GOT3 (cell line): ENCODE measurements at regions not wholly inside any gene's neighbourhood (a gene's known extent, or its start where the extent isn't known, plus 50 kb on each side); places are given as distances from the start of the nearest gene placed in this dataset.

Experiments used
- DNase-seq: peaks from one replicate; lab custom pipeline; 2025; ENCODE audit warnings: mixed read lengths; lab: John Stamatoyannopoulos, UW

DNA sequence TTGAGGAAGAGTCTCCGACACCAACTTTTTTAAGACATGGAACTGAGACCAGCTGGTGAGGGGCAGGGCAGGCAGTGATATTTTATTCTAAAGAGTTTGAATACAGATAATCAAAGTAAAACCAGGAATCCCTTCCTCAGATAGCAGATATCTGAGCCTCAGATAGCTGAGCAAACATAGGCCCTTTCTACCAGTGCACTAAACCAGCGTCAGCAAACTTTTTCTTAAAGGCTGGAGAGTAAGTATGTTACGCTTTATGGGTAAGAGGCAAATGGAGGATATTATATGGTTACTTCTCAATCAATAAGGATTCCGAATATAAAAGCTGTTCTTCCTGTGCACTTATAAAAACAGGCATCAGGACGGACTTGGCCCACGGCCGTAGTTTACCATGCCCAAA lies 73.9 kb downstream of the WNT5A start:
- DNase-seq = no peak

DNA sequence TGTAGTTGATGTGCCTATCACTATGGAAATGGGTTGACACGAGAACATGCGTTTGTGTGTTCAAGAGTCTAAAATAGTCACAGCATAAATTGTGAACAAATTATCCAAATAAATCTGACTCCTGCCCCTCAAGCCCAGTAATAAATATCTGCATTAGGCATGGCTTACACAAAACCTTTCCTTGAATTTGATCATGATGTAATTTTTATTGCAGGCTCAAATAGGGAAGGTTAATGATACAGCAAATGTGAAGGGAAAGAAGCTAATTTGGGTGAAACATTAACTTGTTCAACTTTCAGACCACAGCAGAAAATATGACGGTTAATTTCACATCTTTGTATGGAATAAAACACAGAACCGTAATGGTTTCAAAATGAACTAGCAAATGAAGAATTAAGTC lies 74.6 kb downstream of the WNT5A start:
- no peak for DNase-seq

DNA sequence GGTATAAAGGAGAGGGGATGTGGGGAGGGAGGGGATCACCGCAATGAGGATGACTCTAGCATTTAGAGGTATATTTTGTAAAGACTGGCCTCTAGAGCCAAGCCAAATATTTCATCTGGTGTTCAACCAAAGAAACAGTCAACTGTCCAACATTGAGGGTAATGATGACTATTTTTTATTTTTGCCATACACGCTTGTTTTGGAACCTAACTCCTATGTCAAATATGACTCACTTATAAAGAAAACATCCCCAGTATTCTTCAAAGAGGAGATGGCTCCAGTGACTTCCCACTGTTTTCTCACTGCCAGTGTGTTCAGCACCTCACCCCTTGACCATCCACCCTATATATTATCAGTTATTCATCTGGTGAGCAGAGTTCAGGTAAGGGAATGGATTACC lies 77.3 kb downstream of the WNT5A start:
- no peak for DNase-seq

DNA sequence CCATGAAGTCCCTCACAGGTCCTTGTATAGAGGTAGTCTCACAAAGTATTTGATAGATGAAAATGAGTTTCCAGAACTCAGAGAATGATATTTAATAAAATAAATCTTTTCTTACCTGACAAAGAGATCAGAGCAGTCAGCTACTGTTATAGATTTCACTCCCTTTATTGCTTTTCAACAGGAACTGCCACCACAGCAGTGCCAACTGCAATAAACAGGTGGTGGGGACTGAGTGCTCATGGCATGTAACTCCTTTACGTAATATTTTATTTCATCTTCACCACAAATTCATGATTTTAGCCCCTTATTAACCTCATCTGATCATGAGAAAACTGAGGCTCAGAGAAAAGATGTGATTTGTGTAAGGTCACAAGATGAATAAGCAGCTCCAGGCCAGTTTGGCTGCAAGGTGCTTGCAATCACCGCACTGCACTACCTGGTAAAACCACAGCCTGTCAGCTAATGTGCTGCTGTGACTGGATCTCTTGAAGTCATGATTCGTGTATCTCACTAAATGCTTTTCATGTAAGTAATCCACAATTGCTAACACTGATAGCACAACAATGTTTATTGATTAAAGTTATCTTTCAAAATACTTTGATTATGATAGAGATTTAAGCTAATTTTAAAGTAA lies 78.8 kb downstream of the WNT5A start:
- no peak for DNase-seq

DNA sequence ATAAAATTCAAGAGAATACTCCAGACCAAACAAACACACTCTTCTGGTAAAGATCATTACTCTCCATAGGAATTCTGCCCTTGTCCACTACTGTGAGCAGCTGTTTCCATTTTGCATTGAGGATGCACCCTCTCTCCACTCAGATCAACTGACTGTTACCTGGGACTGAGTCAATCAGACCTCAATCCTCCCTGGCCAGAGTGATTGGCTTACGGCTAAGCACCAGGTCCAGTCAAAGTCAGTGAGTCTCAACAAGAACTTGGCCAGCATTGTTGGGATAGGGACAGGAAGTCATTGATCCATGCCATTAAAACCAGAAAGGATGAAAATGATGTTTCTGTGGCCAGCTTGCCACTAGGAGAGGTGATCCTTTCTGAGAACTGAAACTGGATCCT lies 79.7 kb downstream of the WNT5A start:
- DNase-seq = no peak

DNA sequence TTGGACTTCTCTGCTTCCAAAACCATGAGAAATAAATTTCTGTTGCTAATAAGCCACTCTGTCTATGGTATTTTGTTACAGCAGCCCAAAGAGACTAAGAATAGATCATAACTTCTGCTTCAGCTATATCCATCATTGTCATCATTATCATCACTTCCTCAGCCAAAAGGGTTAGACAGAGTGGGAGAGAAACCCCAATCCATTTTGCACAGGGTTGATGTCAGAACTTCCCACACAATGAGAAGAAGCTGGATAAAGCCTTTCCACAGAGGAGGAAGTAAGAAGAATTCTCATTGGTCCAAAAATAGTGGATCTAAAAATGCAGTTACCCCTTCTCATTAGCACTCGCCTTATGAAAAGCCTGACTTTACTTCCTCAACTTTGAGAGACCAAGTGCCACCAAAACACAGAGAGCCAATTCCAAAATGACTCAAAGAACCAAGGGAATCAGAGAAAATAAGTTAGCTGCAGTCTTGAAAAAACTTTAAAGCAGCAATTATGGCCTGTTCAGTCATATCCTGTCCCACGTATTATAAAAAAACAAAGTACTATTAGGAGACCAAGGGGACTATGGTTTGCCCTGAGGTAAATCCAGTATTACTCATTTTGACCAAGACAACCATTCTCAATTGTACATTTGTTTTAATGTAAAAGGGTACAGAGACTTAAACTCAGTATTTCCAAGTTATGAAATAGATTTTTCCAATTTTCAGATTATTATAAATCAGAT lies 80.2 kb downstream of the WNT5A start:
- no peak for DNase-seq

DNA sequence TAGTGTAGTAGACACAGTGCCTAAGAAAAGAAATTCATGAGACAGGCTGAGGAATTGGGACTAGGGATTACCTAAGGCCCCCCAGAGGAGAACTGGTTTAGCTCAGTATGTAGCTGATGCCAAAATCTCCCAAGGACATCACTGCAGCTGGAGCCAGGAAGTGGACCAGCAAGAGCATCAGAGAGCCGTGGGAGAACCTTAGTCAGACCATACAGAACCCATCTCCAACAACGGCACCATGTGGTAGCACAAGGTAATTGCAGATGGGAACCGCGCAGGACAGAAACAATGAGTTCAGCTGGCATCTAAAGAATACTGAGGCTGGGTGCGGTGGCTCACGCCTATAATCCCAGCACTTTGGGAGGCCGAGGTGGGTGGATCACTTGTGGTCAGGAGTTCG lies 81.7 kb downstream of the WNT5A start:
- no peak for DNase-seq

DNA sequence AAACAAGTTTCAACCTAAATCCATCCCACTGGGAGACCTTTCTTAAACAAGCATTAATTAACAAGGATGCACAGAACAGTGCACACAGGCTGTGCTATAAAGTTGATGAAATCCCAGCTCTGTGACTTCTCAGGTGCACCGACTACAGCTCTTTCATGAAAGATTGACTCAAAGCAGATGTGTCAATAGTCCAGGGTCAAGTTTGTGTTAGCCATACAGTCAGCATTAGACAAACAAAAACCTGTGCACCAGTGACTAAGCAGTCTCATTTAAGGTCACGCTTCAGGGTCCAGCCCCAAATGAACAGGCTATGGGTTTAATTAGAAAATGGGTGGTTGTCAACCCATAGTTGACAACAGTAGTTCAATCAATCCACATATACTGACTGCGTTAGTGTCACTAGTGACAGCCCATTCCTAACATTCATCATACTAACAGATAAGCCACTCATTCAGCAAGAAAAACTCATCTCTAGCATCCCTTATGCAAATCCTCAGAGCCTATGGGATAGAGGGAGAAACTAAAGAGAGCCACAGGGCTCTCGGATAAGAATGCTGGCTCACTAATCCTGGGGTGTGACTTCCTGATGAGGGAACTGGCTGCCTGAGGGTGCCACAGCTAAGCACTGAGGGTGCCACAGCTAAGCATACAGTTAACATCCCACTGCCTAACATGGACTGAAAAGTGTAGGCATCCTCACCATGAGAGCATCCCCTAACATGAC lies 84.1 kb downstream of the WNT5A start:
- no peak for DNase-seq

DNA sequence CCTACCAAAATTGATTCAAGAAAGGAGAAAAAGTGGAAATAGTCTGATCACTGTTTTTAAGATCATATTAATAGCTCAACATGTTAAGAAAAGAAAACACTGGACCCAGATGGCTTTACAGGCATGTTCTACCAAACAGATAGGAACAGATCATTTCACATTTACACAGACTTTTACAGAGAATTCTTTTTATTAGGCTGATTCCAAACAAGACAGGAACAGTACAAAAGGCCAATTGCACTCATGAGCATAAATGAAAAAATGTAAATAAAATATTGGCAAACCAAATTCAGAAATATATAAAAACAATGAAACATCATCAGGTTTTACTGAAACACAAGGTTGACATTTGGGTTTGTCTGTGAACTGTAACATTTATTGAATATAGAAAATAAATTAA lies 106.5 kb downstream of the WNT5A start:
- DNase-seq = no peak

DNA sequence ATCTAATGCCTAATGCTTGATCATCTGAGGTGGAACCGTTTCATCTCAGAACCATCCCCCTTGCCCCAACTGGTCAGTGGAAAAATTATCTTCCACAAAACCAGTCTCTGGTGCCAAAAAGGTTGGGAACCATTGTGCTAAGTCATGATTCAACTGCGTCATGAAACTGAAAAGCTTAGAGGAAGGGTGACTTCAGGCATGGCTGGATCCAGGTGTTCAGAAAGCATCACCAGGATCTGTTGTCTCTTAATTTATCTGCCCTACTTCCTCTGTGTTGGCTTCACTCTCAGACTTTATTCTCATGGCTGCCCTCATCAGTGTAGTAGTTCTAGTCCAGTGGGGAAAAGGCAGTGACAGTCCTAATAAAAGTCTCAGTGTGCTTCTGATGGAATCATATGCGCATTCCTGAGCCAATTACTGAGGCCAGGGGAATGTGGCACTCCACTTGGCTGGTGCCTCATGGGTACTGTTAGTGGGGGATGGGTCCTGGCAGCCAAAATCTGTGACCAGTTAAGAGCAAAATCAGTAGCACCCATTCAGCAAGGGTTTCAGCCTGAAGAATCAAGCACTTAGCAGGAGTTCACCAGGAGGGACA lies 110.3 kb downstream of the WNT5A start:
- no peak for DNase-seq

DNA sequence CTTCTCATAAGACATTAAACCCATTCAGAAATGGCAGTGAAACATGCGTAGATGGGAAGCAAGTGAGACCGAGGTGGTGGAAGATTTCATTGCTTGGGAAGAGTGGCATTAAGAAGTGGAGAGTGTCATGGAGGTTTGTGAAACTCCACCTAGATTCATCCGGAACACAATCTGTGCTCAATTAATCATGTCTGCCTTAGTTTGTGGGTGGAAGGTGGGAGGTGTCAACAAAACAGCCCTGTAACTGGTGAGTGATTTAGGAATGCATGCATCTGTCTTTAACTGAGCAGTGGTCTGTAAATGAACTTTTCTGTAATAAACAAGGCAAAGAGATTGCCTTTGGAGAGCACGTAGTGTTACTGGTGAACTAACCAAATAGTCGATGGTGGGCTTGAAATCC lies 113.7 kb downstream of the WNT5A start:
- no peak for DNase-seq

DNA sequence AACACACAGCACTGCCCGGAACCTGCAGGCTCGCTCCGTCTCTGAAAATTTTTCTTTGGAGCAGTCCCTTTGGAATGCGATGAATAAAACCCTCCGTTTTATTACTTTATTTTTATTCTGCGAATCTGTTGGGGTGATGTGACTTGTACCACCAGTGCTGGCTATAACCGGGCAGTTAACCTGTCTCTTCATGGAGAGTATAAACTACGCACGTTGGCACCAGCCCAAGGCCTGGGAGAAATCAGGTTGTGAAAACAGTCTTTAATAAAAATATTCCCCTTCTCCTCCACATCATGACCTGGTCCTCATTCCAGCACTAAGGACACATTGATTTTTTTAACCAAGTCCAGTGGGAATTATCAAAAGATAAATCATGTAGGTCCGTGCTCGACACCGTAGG lies 116.8 kb downstream of the WNT5A start:
- DNase-seq = no peak

DNA sequence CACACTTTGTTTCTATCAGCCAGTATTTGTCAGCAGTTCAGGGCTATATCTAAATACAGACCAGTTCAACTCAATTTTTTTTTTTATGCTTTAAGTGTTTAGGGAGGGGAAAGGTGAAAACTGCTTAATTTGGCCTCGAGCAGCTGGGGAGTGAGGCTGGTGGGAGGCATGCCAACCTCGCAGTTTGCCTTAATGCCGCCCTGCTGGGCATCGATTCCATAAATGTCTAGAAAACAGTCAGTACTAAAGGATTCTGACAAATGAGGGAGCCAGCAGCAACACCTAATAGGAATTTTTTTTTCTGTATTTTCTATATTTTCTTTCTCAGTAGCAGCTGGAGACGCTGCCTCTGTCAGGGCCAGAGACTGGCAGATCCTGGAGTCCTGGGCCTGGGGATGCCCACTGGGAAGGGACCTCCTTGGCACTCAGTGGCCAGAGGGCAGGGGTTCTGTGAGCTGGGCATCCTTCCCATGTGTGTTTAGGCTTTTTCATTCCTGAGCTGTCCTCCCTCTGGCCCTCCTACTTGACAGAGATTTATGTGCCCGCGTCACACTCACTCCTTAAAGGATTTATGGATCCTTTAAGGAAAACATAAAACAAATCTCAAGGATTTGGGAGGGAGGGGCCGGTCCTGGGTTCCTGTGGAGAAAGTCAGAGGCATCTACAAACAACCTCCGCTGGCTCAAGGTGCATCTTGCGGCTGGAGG lies 117.8 kb downstream of the WNT5A start:
- DNase-seq = no peak

DNA sequence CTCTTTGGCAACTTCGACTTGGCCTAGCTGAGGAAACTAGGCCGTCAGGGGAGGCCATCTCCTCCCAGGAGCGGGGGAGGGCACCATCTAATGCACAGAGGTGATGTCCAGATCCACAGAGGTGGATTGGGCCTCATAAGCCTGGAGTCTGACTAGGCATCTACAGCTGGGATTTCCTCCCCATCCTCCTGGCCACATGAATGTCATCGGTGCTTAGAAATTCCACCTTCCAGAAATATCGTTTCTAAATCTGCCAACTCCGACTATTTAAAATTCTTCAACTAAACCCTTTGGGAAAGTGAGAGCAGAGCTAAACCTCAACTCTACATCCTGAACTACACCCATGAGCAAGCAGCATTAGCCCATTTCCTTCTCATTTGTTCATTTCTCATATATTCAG lies 118.7 kb downstream of the WNT5A start:
- DNase-seq = no peak

DNA sequence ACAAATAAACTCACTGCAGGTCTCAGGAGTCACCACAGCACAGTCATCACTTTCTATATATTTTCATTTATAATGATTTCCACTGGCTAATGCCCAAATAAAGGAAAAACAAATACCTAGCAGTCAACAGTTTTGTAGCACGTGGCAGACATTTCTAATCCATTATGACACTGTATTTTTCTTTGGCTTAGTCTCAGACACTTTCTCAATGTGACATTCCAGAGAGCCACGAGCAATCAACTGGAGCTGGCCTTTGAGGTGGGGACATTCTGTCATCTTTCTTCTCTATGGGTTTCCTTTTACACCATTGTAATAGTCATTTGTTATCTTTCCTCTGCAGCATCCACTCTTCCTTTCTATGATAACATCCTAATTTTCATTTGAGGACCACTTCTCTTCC lies 119.7 kb downstream of the WNT5A start:
- DNase-seq = no peak

DNA sequence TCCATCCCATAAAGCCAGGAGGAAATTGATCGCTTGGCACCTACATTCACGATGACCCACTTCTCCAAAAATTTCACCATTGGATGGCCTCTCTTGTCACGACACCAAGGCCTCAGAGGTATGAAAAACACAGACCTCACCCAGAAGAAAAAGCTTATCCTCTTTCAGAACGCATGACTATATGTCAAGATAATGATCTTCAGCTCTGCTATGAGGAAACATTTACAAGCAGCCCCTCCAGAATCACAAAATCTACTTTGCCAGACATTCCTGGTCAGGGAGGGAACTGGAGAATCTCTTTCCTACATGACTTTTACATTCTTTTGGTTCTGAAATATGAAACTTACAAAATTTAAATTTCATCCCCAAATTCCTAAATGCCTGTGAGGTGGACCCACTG lies 122.7 kb downstream of the WNT5A start:
- DNase-seq = no peak

DNA sequence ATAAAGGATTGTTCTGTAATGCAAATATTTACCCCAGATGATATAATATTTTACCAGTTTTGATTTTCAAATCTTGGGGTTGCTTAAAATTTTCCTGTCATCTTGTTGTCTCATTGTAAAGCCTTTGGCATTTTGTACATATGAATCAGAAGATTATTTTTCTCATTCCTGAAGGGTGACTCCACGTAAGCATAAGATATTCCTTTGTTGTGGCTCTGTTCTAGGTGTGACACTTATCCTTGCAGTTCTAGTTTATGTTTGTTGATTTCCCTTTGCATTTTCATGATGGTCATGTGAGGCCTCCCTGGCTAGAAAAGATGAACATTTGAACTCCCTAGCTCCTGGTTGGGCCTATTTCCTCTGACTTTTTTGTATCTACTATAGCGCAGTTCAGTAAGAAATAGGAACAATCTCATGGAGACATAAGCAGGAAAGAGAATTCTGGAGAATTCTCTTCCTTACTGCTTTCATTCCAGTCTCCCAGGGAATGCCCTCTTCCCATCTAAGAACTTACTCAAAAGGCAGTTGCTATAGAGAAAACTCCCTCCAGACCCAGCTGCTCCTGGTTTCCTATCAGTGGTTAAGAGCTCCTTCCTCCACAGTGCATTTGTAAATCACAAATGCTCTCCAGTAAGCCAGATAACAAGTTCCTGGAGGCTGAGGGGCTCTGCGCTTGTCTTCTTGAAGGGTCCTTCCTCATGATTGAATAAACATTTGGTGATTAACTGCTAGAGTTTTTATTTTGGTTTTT lies 124.7 kb downstream of the WNT5A start:
- DNase-seq = no peak

DNA sequence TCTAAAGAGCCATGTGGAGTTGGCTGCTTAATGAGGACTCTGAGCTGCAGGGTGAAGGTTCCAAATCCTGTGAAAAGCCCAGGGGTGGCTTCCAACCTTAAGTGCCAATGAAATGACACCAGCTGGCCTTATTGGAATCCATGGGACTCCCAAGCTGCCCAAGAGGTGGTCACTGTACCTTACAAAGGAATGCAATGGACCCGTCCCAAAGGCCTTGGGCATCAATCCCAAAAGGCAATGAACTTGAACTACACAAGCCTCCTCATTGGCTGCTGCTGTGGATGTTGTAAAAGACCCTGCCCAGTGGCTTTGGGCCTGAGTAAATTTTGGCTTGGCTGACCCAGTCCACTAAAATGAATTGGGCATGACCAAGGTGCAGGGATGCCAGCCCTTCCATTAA lies 129.3 kb downstream of the WNT5A start:
- no peak for DNase-seq

DNA sequence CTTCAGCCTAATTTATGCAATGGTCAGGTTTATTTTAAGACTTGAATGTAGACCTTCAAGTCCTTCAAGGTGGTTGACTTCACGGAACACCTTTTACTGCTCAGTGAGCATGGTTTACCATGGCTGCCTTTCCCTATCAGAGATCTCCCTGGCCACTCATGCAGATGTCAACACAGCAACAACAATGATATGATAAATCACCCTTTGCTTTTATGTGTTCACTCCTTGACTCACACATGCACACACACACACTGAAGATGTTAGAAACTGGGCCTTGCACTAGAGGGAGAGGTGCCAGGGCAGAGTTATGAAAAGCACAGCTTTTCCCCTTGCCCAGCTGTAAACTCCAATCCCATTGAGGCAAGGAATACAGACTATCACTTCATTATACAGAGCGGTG lies 134.4 kb downstream of the WNT5A start:
- DNase-seq = no peak

DNA sequence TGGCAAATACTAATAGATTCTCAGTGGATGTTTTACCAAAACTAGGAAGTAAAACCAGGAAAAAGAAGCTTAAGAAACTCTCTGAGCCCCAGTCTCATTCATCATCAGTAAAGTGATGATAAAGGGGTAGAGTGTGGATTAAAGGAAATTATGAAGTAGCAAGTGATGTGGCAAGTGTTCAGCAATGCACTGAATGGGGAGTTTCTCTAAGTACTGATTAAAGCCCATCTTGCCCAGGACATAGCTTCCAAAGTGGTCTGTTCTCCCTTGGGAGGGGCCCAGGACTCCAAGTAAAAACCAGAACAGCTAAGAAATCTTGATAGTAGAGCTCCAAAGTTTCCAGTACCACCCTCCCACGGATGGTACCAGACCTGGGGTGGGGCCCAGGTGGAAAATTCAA lies 137.3 kb downstream of the WNT5A start:
- DNase-seq = no peak

DNA sequence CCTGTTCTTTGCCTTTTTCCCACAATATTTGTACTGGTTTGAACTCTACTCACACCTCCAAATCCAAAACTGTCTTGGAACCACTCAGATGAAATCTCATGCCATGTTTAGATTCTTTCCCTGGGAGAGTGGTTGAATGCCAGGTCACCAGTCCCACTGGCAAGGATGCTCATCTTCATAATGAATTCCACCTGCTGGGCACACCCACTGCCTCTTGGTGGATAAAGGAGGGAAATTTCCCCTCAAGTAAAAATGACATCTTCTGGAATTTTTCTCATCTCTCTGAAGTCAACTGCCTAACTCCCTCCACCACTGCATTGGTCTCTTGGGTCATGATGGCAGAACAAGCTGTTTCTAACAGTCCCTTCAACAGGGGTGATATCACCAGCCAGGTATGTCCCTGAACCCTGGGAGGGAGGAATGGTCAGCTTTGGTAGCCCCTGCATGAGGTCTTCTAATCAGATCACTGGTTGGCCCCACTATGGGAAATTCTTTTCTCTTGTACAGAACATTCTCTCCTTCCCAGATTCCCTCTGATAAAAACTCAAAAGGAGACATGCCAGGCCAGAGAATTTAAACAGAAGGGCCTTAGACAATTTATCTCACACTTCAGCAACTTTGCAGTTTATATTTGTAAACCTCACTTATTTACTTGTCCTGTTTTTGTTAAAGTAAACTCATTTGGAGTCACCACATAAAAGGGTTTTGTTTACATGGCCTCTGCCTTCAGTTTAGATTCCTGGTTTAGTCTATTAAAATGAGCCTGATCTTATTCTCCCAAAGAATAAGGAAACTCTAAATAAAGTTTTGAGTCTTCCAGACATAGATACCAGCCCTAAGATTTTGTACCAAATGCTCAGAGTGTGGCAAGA lies 143.4 kb downstream of the WNT5A start:
- DNase-seq = no peak
